ENCODE measurements at regions not wholly inside any gene's neighbourhood (a gene's known extent, or its start where the extent isn't known, plus 50 kb on each side); places are given as distances from the start of the nearest gene placed in this dataset.

- TF ChIP-seq CTCF (IDR thresholded peaks at IDR 0.05; ENCODE audit: low read depth, low read length) (no peak), EZH2phosphoT487 (IDR thresholded peaks at IDR 0.05; ENCODE audit: low read depth) (no peak)
Measured at GRCh38 chr18:46207985-46208384, 103.8 kb downstream of the HAUS1 start.

Data from OCI-LY3 (cell line).